ENCODE measurements at regions not wholly inside any gene's neighbourhood (a gene's known extent, or its start where the extent isn't known, plus 50 kb on each side); places are given as distances from the start of the nearest gene placed in this dataset.
A peak's percentile ranks its signal among the peaks of the same experiment; 100 is the strongest.
"Not testable (repeated sequence)": the region's sequence is repeated elsewhere in the genome, so short reads cannot be mapped to it uniquely, and the experiment has no call there.

DNA sequence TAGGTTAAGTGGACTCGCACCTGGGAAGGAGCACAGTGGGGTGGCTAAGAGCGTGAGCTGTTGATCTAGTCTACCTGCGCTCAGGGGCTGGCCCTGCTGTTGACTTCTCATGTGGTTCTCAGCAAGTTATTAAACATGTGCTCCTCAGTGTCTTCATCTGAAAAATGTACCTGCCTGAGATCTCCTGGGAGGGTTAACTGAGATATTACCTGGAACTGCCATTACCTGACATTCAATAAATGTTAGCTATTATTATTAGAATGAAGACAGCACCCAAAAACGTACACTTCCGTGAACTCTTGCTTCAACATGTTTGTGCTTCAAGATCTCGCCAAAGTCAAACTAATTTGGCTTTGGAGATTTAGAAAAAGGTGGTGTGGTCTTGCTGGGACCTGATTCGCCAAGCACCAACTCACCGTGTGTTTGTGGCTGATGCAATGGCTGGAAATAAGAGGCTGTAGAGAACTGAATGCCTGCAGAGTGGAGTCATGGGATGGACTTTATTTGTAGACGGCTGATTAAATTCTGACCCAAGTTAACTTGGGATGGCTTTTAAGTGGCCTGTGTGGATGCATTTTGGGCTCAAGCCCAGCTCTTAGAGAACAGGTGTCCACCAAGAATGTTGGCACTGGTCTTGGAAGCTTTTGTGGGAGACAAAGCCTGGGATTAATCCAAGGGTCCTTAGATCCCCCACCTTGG, 692.9 kb downstream of the QKI start:
- intact Hi-C loops (cut with DNase I): no loop called here
- no peak for DNase-seq

DNA sequence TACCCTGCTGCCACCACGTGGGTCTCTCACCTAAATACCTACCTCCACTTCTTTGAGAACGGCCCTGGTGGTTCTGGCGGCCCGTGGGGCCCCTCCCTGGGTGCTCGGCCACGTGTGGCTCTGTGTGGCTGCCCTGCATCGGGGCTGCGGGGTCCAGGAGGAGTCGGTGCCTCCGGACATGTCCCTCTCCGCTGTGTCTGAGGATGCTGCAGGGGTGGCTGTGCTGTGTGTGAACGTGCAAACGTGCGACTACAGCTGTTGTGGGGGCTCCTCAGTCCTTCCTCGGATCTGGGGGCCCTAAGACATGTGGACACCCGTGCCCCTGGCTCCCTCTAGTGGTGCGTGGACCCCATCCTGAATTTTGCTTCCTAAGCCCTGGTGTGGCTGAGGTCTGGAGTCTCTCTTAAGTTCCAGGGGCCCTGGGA, 691.8 kb downstream of the QKI start:
- intact Hi-C loops (cut with DNase I): no loop called here
- DNase-seq: peak; percentile 45 to 93 (median 60)

- DNase-seq: peak in 1 of 10 donors; percentile 26
- intact Hi-C loops (cut with DNase I): loop anchor here (2.0 kb wide), 1 partner anchor 689 kb away; no protein-coding TSS in a partner anchor
Observed at GRCh38 chr6:164105705-164106104, 691.2 kb downstream of the QKI start.

DNA sequence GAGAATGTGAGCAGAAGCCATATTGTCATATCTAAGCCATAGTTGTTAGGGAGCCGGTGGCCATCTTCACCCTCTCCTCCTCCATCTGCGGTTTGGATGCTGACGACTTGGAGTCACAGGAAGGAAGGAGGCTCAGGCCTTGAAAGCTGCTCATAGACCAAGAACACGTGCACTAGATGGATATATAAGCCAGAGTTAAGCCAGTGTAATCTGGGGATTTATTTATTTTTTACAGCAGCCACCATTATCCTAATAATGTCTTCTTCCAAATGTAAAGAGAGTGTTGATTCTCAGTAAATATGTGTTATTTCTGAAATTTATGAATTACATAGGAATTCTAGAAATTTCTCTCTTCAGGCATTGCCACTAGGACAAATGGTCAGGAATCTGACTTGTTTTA, 689.9 kb downstream of the QKI start:
- DNase-seq: no peak
- intact Hi-C loops (cut with DNase I): loop anchor here (2.0 kb wide), 1 partner anchor 688 kb away; no protein-coding TSS in a partner anchor

GRCh38 chr6:164102693-164103092, 688.2 kb downstream of the QKI start:
- intact Hi-C loops (cut with DNase I): no loop called here

GRCh38 chr6:164101859-164102258, 687.3 kb downstream of the QKI start:
- DNase-seq: no peak
- intact Hi-C loops (cut with DNase I): no loop called here

More at GRCh38 chr6:164102693-164103092, 688.2 kb downstream of the QKI start:
- DNase-seq: no peak

- intact Hi-C loops (cut with DNase I): no loop called here
- DNase-seq: peak in 7 of 10 donors; percentile 36 to 92 (median 55)
Observed at GRCh38 chr6:164099269-164099865, 684.8 kb downstream of the QKI start.

DNA sequence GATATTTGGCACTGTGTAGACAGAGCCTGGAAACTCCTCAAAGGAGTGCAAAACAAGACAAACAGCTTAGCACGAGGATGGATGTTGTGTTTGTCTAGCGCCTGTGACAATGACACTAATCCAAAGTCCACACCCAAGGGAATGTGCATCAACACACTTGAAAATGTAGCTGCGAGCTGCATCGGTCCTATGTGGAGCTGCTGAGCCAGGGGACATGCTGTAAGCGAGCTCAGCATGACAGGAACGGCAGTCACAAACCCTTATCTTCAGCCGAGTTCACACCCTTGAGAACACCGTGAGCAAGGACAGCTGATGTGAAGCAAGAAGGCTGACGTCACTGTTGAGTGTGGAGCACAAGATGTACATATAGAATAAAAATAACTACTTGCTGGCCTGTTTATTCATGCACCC, 684.3 kb downstream of the QKI start:
- intact Hi-C loops (cut with DNase I): no loop called here

GRCh38 chr6:164097551-164098398, 683.3 kb downstream of the QKI start:
- no peak for DNase-seq
- intact Hi-C loops (cut with DNase I): no loop called here

More for the DNA sequence above, 684.3 kb downstream of the QKI start:
- DNase-seq: peak in 1 of 10 donors; percentile 28

DNA sequence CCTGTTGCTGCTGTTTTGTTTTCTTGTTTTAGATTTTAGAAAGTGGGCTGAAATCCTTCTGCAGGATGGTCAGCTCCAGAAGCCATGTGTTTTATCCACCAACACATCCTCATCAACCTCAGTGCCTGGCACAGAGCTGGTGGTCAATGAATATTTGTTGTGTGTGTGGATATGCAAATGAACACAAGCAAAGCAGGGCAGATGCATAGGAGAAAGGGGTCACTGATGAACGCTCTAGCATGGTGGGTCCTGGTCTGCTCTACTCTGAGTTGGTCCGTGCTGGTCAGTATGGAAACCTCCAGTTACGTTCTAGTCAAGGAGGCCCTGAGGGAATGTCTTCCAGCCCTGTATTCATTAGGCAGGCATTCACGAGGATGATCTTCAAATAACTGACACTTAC, 682.5 kb downstream of the QKI start:
- intact Hi-C loops (cut with DNase I): no loop called here

GRCh38 chr6:164095056-164095455, 680.5 kb downstream of the QKI start:
- intact Hi-C loops (cut with DNase I): no loop called here

More for the DNA sequence above, 682.5 kb downstream of the QKI start:
- DNase-seq: no peak

DNA sequence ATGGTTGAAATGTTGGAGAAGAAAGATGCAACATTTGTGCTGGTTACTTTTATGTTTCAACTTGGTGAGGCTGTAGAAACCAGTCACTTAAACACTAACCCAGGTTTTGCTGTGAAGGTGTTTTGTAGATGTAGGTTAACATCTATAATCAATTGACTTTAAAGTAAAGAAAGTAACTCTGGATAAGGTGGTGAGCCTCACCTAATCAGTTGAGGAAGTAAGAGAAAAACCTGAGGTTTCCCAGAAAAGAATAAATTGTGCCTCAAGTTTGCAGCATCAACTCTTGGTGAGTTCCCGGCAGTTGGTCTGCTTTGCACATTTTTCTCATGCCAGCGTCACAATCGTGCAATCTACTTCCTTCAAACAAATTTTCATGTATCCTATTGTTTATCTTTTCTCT, 673.4 kb downstream of the QKI start:
- intact Hi-C loops (cut with DNase I): no loop called here
- DNase-seq: no peak

More at GRCh38 chr6:164095056-164095455, 680.5 kb downstream of the QKI start:
- no peak for DNase-seq

DNA sequence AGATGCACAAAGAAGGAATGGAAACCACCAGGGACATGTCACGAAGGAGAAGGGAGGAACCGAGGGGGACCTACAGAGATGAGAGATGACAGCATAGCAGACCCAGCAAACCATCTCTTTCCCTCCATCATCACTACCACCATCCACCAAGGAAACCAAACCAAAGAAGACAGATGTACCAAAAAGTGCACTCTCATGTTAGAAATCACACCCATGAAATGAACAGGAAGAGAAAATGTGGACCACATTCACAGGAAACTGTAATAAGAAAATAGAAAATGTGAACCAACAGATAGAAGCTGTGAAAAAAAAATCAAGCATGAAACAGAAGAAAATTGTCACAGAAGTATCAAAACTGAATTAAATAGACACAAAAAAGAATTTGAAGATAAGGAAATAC, 672.7 kb downstream of the QKI start:
- DNase-seq: no peak
- intact Hi-C loops (cut with DNase I): no loop called here

GRCh38 chr6:164086076-164086887, 671.8 kb downstream of the QKI start:
- DNase-seq: no peak
- intact Hi-C loops (cut with DNase I): no loop called here

DNA sequence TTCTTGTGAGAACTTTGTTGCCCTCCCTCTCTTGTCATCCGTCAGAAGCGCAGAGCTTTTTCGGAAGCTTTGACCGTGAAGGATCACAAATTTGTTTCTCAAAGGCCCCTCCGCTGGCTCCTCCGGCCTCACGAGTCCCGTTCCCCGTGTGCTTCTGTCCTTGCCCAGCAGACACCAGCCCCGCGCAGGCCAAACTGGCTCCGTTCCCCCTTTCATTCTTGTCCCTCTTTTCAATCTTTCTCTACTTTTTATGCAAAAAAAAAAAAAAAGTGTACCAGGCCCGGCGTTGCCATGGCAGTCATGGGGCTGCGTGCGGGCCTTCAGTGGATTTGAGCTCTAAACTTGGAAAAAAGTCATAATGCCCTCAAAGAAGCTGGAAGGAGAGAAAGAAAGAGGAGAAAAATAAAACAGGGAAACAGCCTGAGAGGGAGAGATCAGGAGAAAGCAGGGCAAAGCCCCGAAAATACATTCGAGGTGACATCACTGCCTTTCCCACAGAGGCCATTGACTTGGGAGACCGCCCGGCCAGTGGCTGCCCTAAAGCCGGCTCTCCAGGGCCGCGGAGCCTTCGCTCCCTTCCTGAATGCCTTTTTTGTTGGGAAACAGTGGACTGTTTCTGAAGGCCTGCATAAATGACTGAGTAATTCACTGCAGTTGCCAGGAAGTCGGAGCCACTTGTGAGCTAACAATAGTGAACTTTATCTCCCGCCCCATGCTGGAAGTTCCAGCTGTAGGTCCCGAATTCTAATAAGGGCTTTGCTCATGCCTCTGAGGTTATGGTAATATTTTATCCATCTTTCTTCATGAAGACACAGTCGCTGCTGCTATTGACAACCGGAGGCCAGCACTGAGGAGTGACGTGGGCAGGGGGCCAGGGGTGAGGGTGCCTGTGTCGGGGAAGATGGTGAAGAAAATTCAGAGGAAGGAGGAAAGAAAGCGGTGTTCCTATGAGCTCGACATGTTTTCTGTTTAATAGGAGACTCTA, 670.9 kb downstream of the QKI start:
- intact Hi-C loops (cut with DNase I): no loop called here
- DNase-seq: peak; percentile 81 to 98 (median 90)

DNA sequence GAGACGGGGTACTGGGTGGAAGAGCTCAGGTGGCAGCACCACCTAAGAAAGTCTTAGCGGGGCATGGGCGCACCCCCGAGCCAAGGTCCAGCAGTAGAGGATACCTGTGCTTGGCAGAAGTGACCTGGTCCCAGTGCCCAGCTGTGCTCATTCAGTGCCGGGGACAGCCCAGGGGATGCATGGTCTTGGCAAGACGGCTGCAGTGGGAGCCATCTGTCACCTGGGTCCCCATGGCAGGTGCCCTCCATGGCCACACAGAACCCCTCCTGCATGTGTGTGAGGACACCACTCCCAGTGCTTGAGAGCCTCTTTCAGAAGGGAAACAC, 664.7 kb downstream of the QKI start:
- intact Hi-C loops (cut with DNase I): no loop called here
- DNase-seq: no peak

DNA sequence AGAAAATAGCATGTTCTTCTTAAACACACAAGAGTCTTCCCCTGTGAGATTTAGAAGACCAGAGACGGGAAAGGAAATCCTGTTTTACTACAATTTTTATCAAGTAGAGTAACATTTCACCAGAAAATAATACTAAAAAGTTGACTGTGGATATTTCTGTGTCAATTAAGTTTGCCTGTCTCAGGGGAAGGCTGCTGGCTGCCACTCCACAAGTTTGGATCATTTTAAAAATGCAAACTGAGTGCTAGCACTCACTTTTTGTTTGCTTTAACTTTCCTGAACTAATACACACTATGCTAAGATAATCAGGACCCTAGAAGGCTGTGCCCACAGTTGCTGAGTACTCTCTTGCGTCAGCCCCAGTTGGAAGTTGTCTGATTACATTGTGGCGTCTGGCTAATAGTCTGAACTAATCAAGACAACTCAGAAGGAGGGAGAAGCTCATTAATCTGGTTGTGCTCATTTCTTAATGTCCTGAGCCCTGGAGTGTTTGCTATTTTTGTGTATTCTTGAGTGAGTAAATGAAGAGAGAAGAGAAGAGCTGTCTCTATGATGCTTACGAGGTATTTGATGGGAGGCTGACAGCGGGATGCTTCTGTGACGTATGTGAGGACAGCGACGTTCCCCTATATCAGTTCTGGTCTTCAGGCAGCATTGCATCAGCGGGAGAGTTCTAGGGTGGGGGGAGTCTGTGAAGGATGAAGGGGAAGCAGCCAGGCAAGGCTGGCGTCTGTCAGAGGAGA, 664.2 kb downstream of the QKI start:
- intact Hi-C loops (cut with DNase I): no loop called here
- DNase-seq: no peak

- DNase-seq; intact Hi-C loops (cut with DNase I): not testable (repeated sequence)
Observed at GRCh38 chr6:164076818-164077532, 662.5 kb downstream of the QKI start.

Measured in posterior cingulate gyrus (tissue), 11 donors.